ENCODE measurements at regions not wholly inside any gene's neighbourhood (a gene's known extent, or its start where the extent isn't known, plus 50 kb on each side); places are given as distances from the start of the nearest gene placed in this dataset.
A peak's percentile ranks its signal among the peaks of the same experiment; 100 is the strongest.

DNA sequence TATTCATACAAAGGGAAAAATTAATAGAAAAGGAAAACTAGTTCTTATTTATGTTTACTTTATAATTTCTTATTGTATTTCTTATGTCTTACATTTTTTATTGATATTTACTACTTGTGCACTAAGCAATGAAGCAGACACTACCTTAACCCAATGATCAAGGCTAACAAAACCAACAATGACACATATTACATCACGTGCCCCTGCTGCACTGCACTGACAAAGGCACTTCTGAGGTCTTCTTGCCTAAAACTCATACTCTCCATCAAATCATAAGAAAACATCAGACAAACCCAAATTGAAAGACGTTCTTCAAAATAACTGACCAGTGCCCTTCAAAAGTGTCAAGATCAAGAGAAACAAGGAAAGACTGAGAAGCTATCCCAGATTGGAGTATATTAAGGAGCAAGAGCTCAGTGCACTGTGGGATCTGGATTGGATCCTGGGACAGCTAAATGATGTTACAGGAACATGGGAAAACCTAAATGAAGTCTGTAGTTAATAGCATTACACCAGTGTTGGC is 230.9 kb downstream of the AUH start:
- no peak for TF ChIP-seq ZFP3 (CRISPR knock-in tag; IDR thresholded peaks at IDR 0.05)
- no peak for ATAC-seq

DNA sequence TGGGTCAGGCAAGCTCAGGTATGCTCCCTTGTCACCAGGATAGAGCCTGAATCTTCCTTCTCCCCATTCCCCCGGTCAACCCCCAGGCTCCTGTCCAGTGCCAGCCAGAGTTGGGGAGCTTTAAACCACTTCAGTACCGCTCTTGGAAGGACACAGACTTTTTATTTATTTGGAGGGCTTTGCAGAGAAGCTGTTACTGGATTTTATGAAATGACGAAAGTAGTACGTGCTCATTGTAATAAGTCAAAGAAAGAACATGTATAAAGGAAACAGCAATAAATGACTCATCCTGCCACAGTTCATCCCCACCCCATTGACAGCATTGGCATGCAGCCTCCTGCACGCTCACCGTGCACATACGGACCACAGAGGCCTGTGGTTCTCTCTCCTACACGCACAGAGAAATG is 230.3 kb downstream of the AUH start:
- peak; percentile 94 for ATAC-seq
- peak; percentile 43; the same call in 1 of the 2 replicates for TF ChIP-seq TOX (CRISPR knock-in tag; IDR thresholded peaks at IDR 0.05; ENCODE audit: borderline replicate concordance)
- TF ChIP-seq CSDC2 (CRISPR knock-in tag; IDR thresholded peaks at IDR 0.05) = no peak

DNA sequence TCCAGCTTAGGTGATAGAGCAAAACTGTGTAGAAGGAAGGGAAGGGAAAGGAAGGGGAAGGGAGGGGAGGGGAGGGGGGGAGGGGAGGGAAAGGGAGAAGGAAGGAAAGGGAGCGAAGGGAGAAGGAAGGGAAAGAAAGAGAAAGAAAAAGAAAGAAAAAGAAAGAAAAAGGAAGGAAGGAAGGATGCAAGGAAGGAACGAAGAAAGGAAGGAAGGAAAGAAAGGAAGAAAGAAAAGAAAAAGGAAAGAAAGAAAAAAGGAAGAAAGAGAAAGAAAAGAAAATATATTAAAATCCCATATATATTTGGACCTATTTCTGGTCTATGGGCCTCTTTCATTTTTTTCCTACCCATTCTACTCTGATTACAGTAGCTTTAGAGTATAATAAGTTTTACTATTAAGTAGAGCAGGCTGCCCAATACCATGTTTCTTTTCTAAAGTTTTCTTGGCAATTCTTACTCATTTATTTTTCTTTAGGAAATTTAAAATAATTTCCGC is 229.1 kb downstream of the AUH start:
- ATAC-seq = no peak
- no peak for TF ChIP-seq ZNF8 (CRISPR knock-in tag; IDR thresholded peaks at IDR 0.05)
- TF ChIP-seq, protein P1, sequence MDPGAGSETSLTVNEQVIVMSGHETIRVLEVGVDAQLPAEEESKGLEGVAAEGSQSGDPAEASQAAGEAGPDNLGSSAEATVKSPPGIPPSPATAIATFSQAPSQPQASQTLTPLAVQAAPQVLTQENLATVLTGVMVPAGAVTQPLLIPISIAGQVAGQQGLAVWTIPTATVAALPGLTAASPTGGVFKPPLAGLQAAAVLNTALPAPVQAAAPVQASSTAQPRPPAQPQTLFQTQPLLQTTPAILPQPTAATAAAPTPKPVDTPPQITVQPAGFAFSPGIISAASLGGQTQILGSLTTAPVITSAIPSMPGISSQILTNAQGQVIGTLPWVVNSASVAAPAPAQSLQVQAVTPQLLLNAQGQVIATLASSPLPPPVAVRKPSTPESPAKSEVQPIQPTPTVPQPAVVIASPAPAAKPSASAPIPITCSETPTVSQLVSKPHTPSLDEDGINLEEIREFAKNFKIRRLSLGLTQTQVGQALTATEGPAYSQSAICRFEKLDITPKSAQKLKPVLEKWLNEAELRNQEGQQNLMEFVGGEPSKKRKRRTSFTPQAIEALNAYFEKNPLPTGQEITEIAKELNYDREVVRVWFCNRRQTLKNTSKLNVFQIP (CRISPR knock-in tag; IDR thresholded peaks at IDR 0.05; ENCODE audit: borderline replicate concordance, low read depth) = no peak
- no peak for TF ChIP-seq ZC3H10 (CRISPR knock-in tag; IDR thresholded peaks at IDR 0.05)
- no peak for TF ChIP-seq CSDC2 (CRISPR knock-in tag; IDR thresholded peaks at IDR 0.05)
- TF ChIP-seq, protein P2, sequence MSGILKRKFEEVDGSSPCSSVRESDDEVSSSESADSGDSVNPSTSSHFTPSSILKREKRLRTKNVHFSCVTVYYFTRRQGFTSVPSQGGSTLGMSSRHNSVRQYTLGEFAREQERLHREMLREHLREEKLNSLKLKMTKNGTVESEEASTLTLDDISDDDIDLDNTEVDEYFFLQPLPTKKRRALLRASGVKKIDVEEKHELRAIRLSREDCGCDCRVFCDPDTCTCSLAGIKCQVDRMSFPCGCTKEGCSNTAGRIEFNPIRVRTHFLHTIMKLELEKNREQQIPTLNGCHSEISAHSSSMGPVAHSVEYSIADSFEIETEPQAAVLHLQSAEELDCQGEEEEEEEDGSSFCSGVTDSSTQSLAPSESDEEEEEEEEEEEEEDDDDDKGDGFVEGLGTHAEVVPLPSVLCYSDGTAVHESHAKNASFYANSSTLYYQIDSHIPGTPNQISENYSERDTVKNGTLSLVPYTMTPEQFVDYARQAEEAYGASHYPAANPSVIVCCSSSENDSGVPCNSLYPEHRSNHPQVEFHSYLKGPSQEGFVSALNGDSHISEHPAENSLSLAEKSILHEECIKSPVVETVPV (CRISPR knock-in tag; IDR thresholded peaks at IDR 0.05) = no peak
- no peak for TF ChIP-seq TCF4 (CRISPR knock-in tag; IDR thresholded peaks at IDR 0.05; ENCODE audit: borderline replicate concordance)
- TF ChIP-seq SNAI2 (CRISPR knock-in tag; IDR thresholded peaks at IDR 0.05) = no peak
- no peak for TF ChIP-seq PPARA (CRISPR knock-in tag; IDR thresholded peaks at IDR 0.05; ENCODE audit: borderline replicate concordance)
- TF ChIP-seq ZNF565 (CRISPR knock-in tag; conservative IDR thresholded peaks at IDR 0.05; ENCODE audit: low read depth) = no peak
- TF ChIP-seq ISL1 (CRISPR knock-in tag; IDR thresholded peaks at IDR 0.05) = no peak
- TF ChIP-seq, protein P3, sequence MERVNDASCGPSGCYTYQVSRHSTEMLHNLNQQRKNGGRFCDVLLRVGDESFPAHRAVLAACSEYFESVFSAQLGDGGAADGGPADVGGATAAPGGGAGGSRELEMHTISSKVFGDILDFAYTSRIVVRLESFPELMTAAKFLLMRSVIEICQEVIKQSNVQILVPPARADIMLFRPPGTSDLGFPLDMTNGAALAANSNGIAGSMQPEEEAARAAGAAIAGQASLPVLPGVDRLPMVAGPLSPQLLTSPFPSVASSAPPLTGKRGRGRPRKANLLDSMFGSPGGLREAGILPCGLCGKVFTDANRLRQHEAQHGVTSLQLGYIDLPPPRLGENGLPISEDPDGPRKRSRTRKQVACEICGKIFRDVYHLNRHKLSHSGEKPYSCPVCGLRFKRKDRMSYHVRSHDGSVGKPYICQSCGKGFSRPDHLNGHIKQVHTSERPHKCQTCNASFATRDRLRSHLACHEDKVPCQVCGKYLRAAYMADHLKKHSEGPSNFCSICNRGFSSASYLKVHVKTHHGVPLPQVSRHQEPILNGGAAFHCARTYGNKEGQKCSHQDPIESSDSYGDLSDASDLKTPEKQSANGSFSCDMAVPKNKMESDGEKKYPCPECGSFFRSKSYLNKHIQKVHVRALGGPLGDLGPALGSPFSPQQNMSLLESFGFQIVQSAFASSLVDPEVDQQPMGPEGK (CRISPR knock-in tag; IDR thresholded peaks at IDR 0.05; ENCODE audit: borderline replicate concordance) = no peak
- TF ChIP-seq, protein P4, sequence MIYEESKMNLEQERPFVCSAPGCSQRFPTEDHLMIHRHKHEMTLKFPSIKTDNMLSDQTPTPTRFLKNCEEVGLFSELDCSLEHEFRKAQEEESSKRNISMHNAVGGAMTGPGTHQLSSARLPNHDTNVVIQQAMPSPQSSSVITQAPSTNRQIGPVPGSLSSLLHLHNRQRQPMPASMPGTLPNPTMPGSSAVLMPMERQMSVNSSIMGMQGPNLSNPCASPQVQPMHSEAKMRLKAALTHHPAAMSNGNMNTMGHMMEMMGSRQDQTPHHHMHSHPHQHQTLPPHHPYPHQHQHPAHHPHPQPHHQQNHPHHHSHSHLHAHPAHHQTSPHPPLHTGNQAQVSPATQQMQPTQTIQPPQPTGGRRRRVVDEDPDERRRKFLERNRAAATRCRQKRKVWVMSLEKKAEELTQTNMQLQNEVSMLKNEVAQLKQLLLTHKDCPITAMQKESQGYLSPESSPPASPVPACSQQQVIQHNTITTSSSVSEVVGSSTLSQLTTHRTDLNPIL (CRISPR knock-in tag; IDR thresholded peaks at IDR 0.05; ENCODE audit: low read depth) = no peak
- no peak for TF ChIP-seq TOX (CRISPR knock-in tag; IDR thresholded peaks at IDR 0.05; ENCODE audit: borderline replicate concordance)
- TF ChIP-seq, protein P5, sequence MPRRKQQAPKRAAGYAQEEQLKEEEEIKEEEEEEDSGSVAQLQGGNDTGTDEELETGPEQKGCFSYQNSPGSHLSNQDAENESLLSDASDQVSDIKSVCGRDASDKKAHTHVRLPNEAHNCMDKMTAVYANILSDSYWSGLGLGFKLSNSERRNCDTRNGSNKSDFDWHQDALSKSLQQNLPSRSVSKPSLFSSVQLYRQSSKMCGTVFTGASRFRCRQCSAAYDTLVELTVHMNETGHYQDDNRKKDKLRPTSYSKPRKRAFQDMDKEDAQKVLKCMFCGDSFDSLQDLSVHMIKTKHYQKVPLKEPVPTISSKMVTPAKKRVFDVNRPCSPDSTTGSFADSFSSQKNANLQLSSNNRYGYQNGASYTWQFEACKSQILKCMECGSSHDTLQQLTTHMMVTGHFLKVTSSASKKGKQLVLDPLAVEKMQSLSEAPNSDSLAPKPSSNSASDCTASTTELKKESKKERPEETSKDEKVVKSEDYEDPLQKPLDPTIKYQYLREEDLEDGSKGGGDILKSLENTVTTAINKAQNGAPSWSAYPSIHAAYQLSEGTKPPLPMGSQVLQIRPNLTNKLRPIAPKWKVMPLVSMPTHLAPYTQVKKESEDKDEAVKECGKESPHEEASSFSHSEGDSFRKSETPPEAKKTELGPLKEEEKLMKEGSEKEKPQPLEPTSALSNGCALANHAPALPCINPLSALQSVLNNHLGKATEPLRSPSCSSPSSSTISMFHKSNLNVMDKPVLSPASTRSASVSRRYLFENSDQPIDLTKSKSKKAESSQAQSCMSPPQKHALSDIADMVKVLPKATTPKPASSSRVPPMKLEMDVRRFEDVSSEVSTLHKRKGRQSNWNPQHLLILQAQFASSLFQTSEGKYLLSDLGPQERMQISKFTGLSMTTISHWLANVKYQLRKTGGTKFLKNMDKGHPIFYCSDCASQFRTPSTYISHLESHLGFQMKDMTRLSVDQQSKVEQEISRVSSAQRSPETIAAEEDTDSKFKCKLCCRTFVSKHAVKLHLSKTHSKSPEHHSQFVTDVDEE (CRISPR knock-in tag; IDR thresholded peaks at IDR 0.05) = no peak
- no peak for TF ChIP-seq GLIS3 (CRISPR knock-in tag; IDR thresholded peaks at IDR 0.05)
- no peak for TF ChIP-seq ESRRG (CRISPR knock-in tag; IDR thresholded peaks at IDR 0.05)

DNA sequence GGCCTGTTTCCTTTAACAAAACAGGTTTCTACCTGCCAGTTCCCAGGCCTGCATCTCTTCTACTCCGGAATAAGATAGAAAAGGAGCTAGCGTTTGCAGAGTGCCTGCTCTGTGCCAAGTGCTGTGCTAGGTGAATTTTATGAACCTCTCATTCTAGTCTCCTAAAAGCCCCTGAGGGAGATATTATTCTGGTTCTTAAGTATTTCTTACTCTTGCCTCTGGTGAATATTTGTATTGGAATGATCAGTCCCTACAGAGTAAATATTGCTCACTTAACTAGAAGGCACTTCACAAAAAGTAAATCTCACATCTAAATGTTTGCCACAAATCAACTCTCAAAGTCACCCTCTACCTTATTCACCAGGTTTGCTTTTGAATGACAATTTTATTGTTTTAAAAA is 227.1 kb downstream of the AUH start:
- ATAC-seq = no peak
- TF ChIP-seq ISL1 (CRISPR knock-in tag; IDR thresholded peaks at IDR 0.05) (no peak), ESRRG (CRISPR knock-in tag; IDR thresholded peaks at IDR 0.05) (no peak), TOX (CRISPR knock-in tag; IDR thresholded peaks at IDR 0.05; ENCODE audit: borderline replicate concordance) (no peak), BACH2 (CRISPR knock-in tag; IDR thresholded peaks at IDR 0.05; ENCODE audit: borderline replicate concordance) (no peak), RARB (CRISPR knock-in tag; IDR thresholded peaks at IDR 0.05) (no peak), TCF4 (CRISPR knock-in tag; IDR thresholded peaks at IDR 0.05; ENCODE audit: borderline replicate concordance) (no peak), ZNF8 (CRISPR knock-in tag; IDR thresholded peaks at IDR 0.05) (no peak), SNAI2 (CRISPR knock-in tag; IDR thresholded peaks at IDR 0.05) (no peak)
- TF ChIP-seq, protein P2 (CRISPR knock-in tag; IDR thresholded peaks at IDR 0.05) = no peak
- TF ChIP-seq, protein P1 (CRISPR knock-in tag; IDR thresholded peaks at IDR 0.05; ENCODE audit: borderline replicate concordance, low read depth) = no peak
- TF ChIP-seq, protein P5 (CRISPR knock-in tag; IDR thresholded peaks at IDR 0.05) = no peak
